B cell (primary cell): ENCODE measurements at regions not wholly inside any gene's neighbourhood (a gene's known extent, or its start where the extent isn't known, plus 50 kb on each side); places are given as distances from the start of the nearest gene placed in this dataset.

Experiments used
- ATAC-seq: fragments of 200-7000 bp; cut with Tn5 transposase; one replicate; pipeline ENCODE4 v1.10.0; 2021; ENCODE audit warnings: low read depth, mild to moderate bottlenecking, moderate number of reproducible peaks, moderate library complexity
- CTCF ChIA-PET: fragments of 350-600 bp; sonication (Branson Sonifier 250); formaldehyde crosslinking; loops from one replicate; lab custom pipeline; 2021; ENCODE audit warnings: antibody characterized with exemption, inconsistent platforms; lab: Charles Lee
- POLR2A ChIA-PET: fragments of 350-600 bp; sonication (Branson Sonifier 250); formaldehyde crosslinking; loops from one replicate; lab custom pipeline; 2021; ENCODE audit warnings: antibody characterized with exemption; lab: Charles Lee
- DNase-seq: peaks from one replicate; pipeline ENCODE4 v3.0.0; 2013
- H2AFZ ChIP-seq: 2 replicates; pipeline ENCODE4 v1.6.1; 2012; ENCODE audit warnings: mild to moderate bottlenecking, low read depth, low read length; ENCODE audit not compliant: insufficient read depth, poor library complexity, severe bottlenecking
- H3K27ac ChIP-seq, 2 donors: 1 replicate in 1 of 2; 2 replicates in 1 of 2; pipeline ENCODE4 v1.5.1; 2012 to 2013; ENCODE audit warnings: low read length in 2 of 2, mild to moderate bottlenecking in 2 of 2, moderate library complexity in 1 of 2
- H3K27me3 ChIP-seq, 4 experiments: fragments of 200-600 bp in 1 of 4; sonication (generic) in 1 of 4; replicated peaks in 1 of 4; 1 replicate in 2 of 4; 2 replicates in 2 of 4; pipeline versions ENCODE4 v1.6.1 to v1.7.0; 2013 to 2016; ENCODE audit warnings: low read length in 3 of 4, mild to moderate bottlenecking in 2 of 4, mixed read lengths in 1 of 4, moderate library complexity in 1 of 4; ENCODE audit not compliant: insufficient read depth in 4 of 4, control insufficient read depth in 3 of 4; ENCODE audit errors: control extremely low read depth in 1 of 4
- H3K36me3 ChIP-seq, 2 experiments: replicated peaks in 1 of 2; 1 replicate in 1 of 2; 2 replicates in 1 of 2; pipeline versions ENCODE4 v1.6.1 to v1.7.1; 2013; ENCODE audit warnings: low read length in 1 of 2; ENCODE audit not compliant: insufficient read depth in 2 of 2, control insufficient read depth in 1 of 2; ENCODE audit errors: control extremely low read depth in 1 of 2, extremely low read depth in 1 of 2
- H3K4me1 ChIP-seq, 2 donors: fragments of 200-600 bp in 1 of 2; sonication (generic) in 1 of 2; 1 replicate in 1 of 2; 2 replicates in 1 of 2; pipeline versions ENCODE4 v1.5.1 to v1.6.1; 2013 to 2017; ENCODE audit warnings: low read length in 2 of 2; ENCODE audit not compliant: control insufficient read depth in 2 of 2, insufficient read depth in 2 of 2
- H3K4me2 ChIP-seq: replicated peaks from 2 replicates; pipeline ENCODE3; 2012; ENCODE audit warnings: mild to moderate bottlenecking, low read depth, low read length; ENCODE audit not compliant: poor library complexity, severe bottlenecking
- H3K4me3 ChIP-seq, 5 experiments: fragments of 200-600 bp in 1 of 5; sonication (generic) in 1 of 5; 1 replicate in 3 of 5; 2 replicates in 2 of 5; pipeline versions ENCODE4 v1.5.1 to v1.7.0; 2011 to 2016; ENCODE audit warnings: low read length in 4 of 5, mild to moderate bottlenecking in 4 of 5, low read depth in 2 of 5, control low read depth in 1 of 5, moderate library complexity in 1 of 5; ENCODE audit not compliant: insufficient read depth in 1 of 5; ENCODE audit errors: control extremely low read depth in 1 of 5, extremely low read depth in 1 of 5
- H3K79me2 ChIP-seq: fragments of 200-600 bp; sonication (generic); one replicate; pipeline ENCODE4 v1.6.0; 2016; ENCODE audit warnings: low read length; ENCODE audit not compliant: control insufficient read depth, insufficient read depth
- H3K9ac ChIP-seq: fragments of 200-600 bp; sonication (generic); 2 replicates; pipeline ENCODE4 v1.6.1; 2017; ENCODE audit warnings: mild to moderate bottlenecking, low read length, moderate library complexity
- H3K9me3 ChIP-seq, 3 donors: one replicate each; pipeline versions ENCODE4 v1.6.1 to v1.7.1; 2013; ENCODE audit warnings: low read length in 2 of 3; ENCODE audit not compliant: control insufficient read depth in 2 of 3, insufficient read depth in 1 of 3; ENCODE audit errors: control extremely low read depth in 1 of 3
- H4K20me1 ChIP-seq: 2 replicates; pipeline ENCODE4 v1.6.0; 2012; ENCODE audit warnings: mild to moderate bottlenecking, low read length; ENCODE audit not compliant: insufficient read depth, control insufficient read depth, poor library complexity, severe bottlenecking
- H3K27ac Mint-ChIP-seq: one replicate; pipeline ENCODE4 v1.8.0; 2021; ENCODE audit warnings: mixed read lengths
- H3K27me3 Mint-ChIP-seq: one replicate; pipeline ENCODE4 v1.8.0; 2021; ENCODE audit warnings: mixed read lengths
- H3K4me1 Mint-ChIP-seq: one replicate; pipeline ENCODE4 v1.8.0; 2021; ENCODE audit warnings: mixed read lengths
- H3K4me3 Mint-ChIP-seq: one replicate; pipeline ENCODE4 v1.8.0; 2021; ENCODE audit warnings: mixed read lengths
- H3K9me3 Mint-ChIP-seq: one replicate; pipeline ENCODE4 v1.8.0; 2022; ENCODE audit warnings: mixed read lengths; ENCODE audit not compliant: insufficient read depth
- EZH2 ChIP-seq: IDR thresholded peaks from 2 replicates; pipeline ENCODE4 v1.6.1; 2012; ENCODE audit warnings: borderline replicate concordance, low read depth, mild to moderate bottlenecking, moderate library complexity, low read length; ENCODE audit not compliant: insufficient read depth, poor library complexity, severe bottlenecking
- WGBS: methylation state at CpG from one replicate; pipeline ENCODE4 v1.1.5; 2013; ENCODE audit warnings: missing lambda C conversion rate; ENCODE audit not compliant: insufficient coverage; 5-methylcytosine and 5-hydroxymethylcytosine counted together
- intact Hi-C: fragments of 100-400 bp; cut with micrococcal nuclease; formaldehyde crosslinking; loops from one replicate; pipeline ENCODE4 v1.10.0; 2022
- TF ChIP-seq, protein P1 (sequence below): fragments of 200-600 bp; IDR thresholded peaks from one replicate; pipeline ENCODE4 v1.8.0; 2022; ENCODE audit warnings: antibody characterized with exemption, mild to moderate bottlenecking

DNA sequence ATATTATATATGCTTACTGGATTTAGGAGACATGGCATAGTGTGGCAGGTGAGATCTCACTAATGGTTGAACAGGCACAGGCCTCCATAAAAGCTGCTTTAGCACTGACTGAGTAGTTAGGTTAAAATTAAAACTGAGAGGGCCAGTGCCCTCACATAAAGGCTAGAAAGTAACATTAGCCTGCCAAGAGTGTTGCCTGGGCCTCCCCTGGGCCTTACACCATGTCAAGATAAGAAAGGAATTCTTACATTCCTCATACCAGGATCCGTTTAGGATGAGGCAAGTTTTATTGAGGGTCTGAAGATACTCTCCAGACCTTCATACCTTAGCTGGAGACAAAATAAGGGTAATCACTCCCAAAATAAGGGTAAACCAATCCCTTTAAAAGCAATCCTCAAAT, 1011.8 kb downstream of the PLA2G4A start:
- intact Hi-C loops, result no loop called here
- DNase-seq, result no peak
- ChIA-PET POLR2A (no interaction called here), CTCF (no interaction called here)
- no peaks in the 10 kb centered on the region for H3K79me2 ChIP-seq
- H3K27me3 ChIP-seq, result no peaks in the 10 kb centered on the region
- H3K4me2 ChIP-seq, result no peak overlapping the region
- H3K9ac ChIP-seq, result no peak overlapping the region
- Mint-ChIP-seq H3K4me1 (no peaks in the 10 kb centered on the region), H3K27me3 (no peaks in the 10 kb centered on the region), H3K9me3 (peaks cover 7% of the 10 kb centered on the region), H3K27ac (no peak overlapping the region), H3K4me3 (no peak overlapping the region)
- TF ChIP-seq, protein P1, sequence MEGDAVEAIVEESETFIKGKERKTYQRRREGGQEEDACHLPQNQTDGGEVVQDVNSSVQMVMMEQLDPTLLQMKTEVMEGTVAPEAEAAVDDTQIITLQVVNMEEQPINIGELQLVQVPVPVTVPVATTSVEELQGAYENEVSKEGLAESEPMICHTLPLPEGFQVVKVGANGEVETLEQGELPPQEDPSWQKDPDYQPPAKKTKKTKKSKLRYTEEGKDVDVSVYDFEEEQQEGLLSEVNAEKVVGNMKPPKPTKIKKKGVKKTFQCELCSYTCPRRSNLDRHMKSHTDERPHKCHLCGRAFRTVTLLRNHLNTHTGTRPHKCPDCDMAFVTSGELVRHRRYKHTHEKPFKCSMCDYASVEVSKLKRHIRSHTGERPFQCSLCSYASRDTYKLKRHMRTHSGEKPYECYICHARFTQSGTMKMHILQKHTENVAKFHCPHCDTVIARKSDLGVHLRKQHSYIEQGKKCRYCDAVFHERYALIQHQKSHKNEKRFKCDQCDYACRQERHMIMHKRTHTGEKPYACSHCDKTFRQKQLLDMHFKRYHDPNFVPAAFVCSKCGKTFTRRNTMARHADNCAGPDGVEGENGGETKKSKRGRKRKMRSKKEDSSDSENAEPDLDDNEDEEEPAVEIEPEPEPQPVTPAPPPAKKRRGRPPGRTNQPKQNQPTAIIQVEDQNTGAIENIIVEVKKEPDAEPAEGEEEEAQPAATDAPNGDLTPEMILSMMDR, result no peak
- no peak for TF ChIP-seq EZH2
- no peak overlapping the region for H3K4me3 ChIP-seq
- ATAC-seq, result no peak
- peaks cover 0 to 9% (median 0%) of the 10 kb centered on the region in 3 donors for H3K9me3 ChIP-seq
- H4K20me1 ChIP-seq, result no peaks in the 10 kb centered on the region
- no CpG with 5 or more reads among the region's 1 CpG for WGBS
- no peak overlapping the region for H2AFZ ChIP-seq
- no peaks in the 10 kb centered on the region for H3K36me3 ChIP-seq
- no peak overlapping the region for H3K27ac ChIP-seq
- no peaks in the 10 kb centered on the region for H3K4me1 ChIP-seq

DNA sequence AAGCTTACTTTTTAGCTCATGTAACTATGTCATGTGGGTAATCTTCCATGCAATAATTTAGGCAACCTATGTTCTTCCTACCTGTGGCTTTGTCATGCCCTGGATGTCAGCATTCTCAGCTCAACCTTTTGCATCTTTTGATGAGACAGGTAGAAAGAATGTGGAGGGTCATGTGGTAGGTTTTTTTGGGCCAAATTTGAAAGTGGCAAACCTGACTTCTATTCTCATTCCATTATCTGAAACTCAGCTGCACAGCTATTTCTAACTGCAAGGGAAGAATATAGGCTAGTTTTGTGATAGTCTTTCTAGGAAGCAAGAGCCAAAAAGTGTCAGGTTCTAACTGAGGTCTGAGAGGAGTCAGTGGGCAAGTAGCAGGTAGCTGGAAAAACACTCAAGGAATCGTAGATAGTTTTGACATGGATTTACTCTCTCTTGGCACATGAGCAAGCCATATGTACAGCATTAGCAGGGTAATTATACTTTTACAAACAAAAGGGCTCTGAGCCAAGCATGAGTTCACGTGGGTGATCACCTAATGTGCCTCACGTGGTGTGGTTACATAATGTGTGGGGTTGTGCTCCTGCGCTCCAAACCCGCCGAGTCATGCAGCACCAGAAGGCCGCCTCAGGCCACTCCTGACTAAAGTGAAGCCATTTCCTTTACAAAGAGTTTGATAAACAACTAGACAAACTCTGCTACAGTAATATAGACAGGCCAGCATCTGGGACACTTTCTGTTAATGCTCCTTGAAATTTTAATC, 1013.8 kb downstream of the PLA2G4A start:
- Histone ChIP-seq H4K20me1 (no peaks in the 10 kb centered on the region), H3K36me3 (no peaks in the 10 kb centered on the region), H3K4me2 (no peak overlapping the region), H2AFZ (no peak overlapping the region), H3K4me1 (no peaks in the 10 kb centered on the region), H3K9me3 (peaks cover 0 to 3% (median 0%) of the 10 kb centered on the region in 3 donors), H3K9ac (no peak overlapping the region), H3K27ac (no peak overlapping the region), H3K79me2 (no peaks in the 10 kb centered on the region), H3K27me3 (no peaks in the 10 kb centered on the region), H3K4me3 (no peak overlapping the region)
- ChIA-PET POLR2A (no interaction called here), CTCF (no interaction called here)
- H3K27me3 Mint-ChIP-seq, result no peaks in the 10 kb centered on the region
- H3K4me3 Mint-ChIP-seq, result no peak overlapping the region
- H3K9me3 Mint-ChIP-seq, result peaks cover 9% of the 10 kb centered on the region
- H3K27ac Mint-ChIP-seq, result no peak overlapping the region
- DNase-seq (no peak), ATAC-seq (no peak)
- 80% methylated on average over 4 of the region's 7 CpGs for WGBS
- no peaks in the 10 kb centered on the region for H3K4me1 Mint-ChIP-seq
- no peak for TF ChIP-seq EZH2
- intact Hi-C loops, result no loop called here
